ENCODE measurements at regions not wholly inside any gene's neighbourhood (a gene's known extent, or its start where the extent isn't known, plus 50 kb on each side); places are given as distances from the start of the nearest gene placed in this dataset.
"Not testable (repeated sequence)": the region's sequence is repeated elsewhere in the genome, so short reads cannot be mapped to it uniquely, and the experiment has no call there.

DNA sequence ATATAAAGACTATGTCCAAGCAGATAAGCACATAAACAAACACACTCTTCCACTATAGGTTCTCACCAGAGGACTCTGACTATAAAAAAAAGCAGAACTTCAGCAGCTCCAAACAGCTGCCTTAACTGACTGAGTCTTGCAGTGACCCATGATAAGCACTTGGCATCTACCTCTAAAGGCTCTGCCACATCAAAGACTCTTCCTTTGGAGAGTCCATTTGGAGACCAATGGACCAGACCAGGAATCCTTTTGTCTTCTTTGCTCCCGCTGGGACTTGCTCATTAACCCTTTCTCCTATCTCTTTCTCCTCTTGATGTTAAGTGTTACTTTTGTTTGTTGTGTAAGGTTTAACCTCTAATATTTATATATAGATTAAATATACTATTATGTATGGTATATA, 424.1 kb downstream of the RSL24D1 start:
- TF ChIP-seq GLIS3 (CRISPR knock-in tag; IDR thresholded peaks at IDR 0.05) (no peak), TCF4 (CRISPR knock-in tag; IDR thresholded peaks at IDR 0.05; ENCODE audit: borderline replicate concordance) (no peak), ZNF565 (CRISPR knock-in tag; conservative IDR thresholded peaks at IDR 0.05; ENCODE audit: low read depth) (no peak), ISL1 (CRISPR knock-in tag; IDR thresholded peaks at IDR 0.05) (no peak)
- TF ChIP-seq, protein P1, sequence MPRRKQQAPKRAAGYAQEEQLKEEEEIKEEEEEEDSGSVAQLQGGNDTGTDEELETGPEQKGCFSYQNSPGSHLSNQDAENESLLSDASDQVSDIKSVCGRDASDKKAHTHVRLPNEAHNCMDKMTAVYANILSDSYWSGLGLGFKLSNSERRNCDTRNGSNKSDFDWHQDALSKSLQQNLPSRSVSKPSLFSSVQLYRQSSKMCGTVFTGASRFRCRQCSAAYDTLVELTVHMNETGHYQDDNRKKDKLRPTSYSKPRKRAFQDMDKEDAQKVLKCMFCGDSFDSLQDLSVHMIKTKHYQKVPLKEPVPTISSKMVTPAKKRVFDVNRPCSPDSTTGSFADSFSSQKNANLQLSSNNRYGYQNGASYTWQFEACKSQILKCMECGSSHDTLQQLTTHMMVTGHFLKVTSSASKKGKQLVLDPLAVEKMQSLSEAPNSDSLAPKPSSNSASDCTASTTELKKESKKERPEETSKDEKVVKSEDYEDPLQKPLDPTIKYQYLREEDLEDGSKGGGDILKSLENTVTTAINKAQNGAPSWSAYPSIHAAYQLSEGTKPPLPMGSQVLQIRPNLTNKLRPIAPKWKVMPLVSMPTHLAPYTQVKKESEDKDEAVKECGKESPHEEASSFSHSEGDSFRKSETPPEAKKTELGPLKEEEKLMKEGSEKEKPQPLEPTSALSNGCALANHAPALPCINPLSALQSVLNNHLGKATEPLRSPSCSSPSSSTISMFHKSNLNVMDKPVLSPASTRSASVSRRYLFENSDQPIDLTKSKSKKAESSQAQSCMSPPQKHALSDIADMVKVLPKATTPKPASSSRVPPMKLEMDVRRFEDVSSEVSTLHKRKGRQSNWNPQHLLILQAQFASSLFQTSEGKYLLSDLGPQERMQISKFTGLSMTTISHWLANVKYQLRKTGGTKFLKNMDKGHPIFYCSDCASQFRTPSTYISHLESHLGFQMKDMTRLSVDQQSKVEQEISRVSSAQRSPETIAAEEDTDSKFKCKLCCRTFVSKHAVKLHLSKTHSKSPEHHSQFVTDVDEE (CRISPR knock-in tag; IDR thresholded peaks at IDR 0.05) = no peak
- TF ChIP-seq, protein P2, sequence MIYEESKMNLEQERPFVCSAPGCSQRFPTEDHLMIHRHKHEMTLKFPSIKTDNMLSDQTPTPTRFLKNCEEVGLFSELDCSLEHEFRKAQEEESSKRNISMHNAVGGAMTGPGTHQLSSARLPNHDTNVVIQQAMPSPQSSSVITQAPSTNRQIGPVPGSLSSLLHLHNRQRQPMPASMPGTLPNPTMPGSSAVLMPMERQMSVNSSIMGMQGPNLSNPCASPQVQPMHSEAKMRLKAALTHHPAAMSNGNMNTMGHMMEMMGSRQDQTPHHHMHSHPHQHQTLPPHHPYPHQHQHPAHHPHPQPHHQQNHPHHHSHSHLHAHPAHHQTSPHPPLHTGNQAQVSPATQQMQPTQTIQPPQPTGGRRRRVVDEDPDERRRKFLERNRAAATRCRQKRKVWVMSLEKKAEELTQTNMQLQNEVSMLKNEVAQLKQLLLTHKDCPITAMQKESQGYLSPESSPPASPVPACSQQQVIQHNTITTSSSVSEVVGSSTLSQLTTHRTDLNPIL (CRISPR knock-in tag; IDR thresholded peaks at IDR 0.05; ENCODE audit: low read depth) = no peak
- no peak for ATAC-seq

- not testable (repeated sequence) for ATAC-seq
Observed at GRCh38 chr15:54749461-54749860, 447.3 kb downstream of the RSL24D1 start.

- ATAC-seq = no peak
Observed at GRCh38 chr15:54722342-54722986, 474.3 kb downstream of the RSL24D1 start.

More at GRCh38 chr15:54722342-54722986, 474.3 kb downstream of the RSL24D1 start:
- TF ChIP-seq OSR1 (CRISPR knock-in tag; IDR thresholded peaks at IDR 0.05) (no peak), CSDC2 (CRISPR knock-in tag; IDR thresholded peaks at IDR 0.05) (no peak), ISL1 (CRISPR knock-in tag; IDR thresholded peaks at IDR 0.05) (no peak), PATZ1 (CRISPR knock-in tag; IDR thresholded peaks at IDR 0.05; ENCODE audit: borderline replicate concordance) (no peak), SNAI2 (CRISPR knock-in tag; IDR thresholded peaks at IDR 0.05) (no peak), POU6F1 (CRISPR knock-in tag; IDR thresholded peaks at IDR 0.05; ENCODE audit: borderline replicate concordance, low read depth) (no peak), RARB (CRISPR knock-in tag; IDR thresholded peaks at IDR 0.05) (no peak), BACH2 (CRISPR knock-in tag; IDR thresholded peaks at IDR 0.05; ENCODE audit: borderline replicate concordance) (no peak), ZNF70 (CRISPR knock-in tag; IDR thresholded peaks at IDR 0.05) (no peak), ZC3H10 (CRISPR knock-in tag; IDR thresholded peaks at IDR 0.05) (no peak), ZFP30 (CRISPR knock-in tag; IDR thresholded peaks at IDR 0.05) (no peak), ZFP3 (CRISPR knock-in tag; IDR thresholded peaks at IDR 0.05) (no peak), ZNF565 (CRISPR knock-in tag; conservative IDR thresholded peaks at IDR 0.05; ENCODE audit: low read depth) (no peak), ARNTL (CRISPR knock-in tag; IDR thresholded peaks at IDR 0.05; ENCODE audit: borderline replicate concordance, low read depth) (no peak)
- TF ChIP-seq, protein P3, sequence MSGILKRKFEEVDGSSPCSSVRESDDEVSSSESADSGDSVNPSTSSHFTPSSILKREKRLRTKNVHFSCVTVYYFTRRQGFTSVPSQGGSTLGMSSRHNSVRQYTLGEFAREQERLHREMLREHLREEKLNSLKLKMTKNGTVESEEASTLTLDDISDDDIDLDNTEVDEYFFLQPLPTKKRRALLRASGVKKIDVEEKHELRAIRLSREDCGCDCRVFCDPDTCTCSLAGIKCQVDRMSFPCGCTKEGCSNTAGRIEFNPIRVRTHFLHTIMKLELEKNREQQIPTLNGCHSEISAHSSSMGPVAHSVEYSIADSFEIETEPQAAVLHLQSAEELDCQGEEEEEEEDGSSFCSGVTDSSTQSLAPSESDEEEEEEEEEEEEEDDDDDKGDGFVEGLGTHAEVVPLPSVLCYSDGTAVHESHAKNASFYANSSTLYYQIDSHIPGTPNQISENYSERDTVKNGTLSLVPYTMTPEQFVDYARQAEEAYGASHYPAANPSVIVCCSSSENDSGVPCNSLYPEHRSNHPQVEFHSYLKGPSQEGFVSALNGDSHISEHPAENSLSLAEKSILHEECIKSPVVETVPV (CRISPR knock-in tag; IDR thresholded peaks at IDR 0.05) = no peak
- TF ChIP-seq, protein P1 (CRISPR knock-in tag; IDR thresholded peaks at IDR 0.05) = no peak
- TF ChIP-seq, protein P2 (CRISPR knock-in tag; IDR thresholded peaks at IDR 0.05; ENCODE audit: low read depth) = no peak

All from SK-N-SH treated with all-trans-retinoic acid at 6 μM for 48 hours (cell line).